OCI-LY1 (cell line): ENCODE measurements at regions not wholly inside any gene's neighbourhood (a gene's known extent, or its start where the extent isn't known, plus 50 kb on each side); places are given as distances from the start of the nearest gene placed in this dataset.

Experiments used
- H2AFZ ChIP-seq: fragments of 200-600 bp; sonication (generic), shearing (Covaris generic); 2 replicates; pipeline ENCODE4 v1.6.0; 2014; ENCODE audit warnings: antibody characterized with exemption, mild to moderate bottlenecking, low read length
- H3F3A ChIP-seq: fragments of 200-600 bp; sonication (generic), shearing (Covaris generic); 2 replicates; pipeline ENCODE4 v1.6.0; 2014; ENCODE audit warnings: mild to moderate bottlenecking, antibody characterized with exemption, low read length, moderate library complexity; ENCODE audit not compliant: insufficient read depth
- H3K27ac ChIP-seq: fragments of 200-600 bp; sonication (generic); 2 replicates; pipeline ENCODE4 v1.5.1; 2014; ENCODE audit warnings: low read length, mixed run types, mild to moderate bottlenecking, low read depth; ENCODE audit not compliant: poor library complexity, severe bottlenecking
- H3K27me3 ChIP-seq: fragments of 200-600 bp; sonication (generic); 2 replicates; pipeline ENCODE4 v1.6.0; 2014; ENCODE audit warnings: antibody characterized with exemption, mild to moderate bottlenecking, low read length, moderate library complexity; ENCODE audit not compliant: insufficient read depth
- H3K36me3 ChIP-seq: fragments of 200-600 bp; sonication (generic); 2 replicates; pipeline ENCODE4 v1.6.1; 2014; ENCODE audit warnings: mild to moderate bottlenecking, antibody characterized with exemption, low read length, moderate library complexity, mixed read lengths; ENCODE audit not compliant: insufficient read depth
- H3K4me1 ChIP-seq: fragments of 200-600 bp; sonication (generic); 2 replicates; pipeline ENCODE4 v1.5.1; 2014; ENCODE audit warnings: mild to moderate bottlenecking, low read length, moderate library complexity; ENCODE audit not compliant: insufficient read depth, severe bottlenecking
- H3K4me2 ChIP-seq: fragments of 200-600 bp; sonication (generic), shearing (Covaris generic); 2 replicates; pipeline ENCODE4 v1.6.1; 2014; ENCODE audit warnings: low read length
- H3K4me3 ChIP-seq: fragments of 200-600 bp; sonication (generic); 2 replicates; pipeline ENCODE4 v1.5.1; 2014; ENCODE audit warnings: low read length, low read depth, mild to moderate bottlenecking, mixed read lengths; ENCODE audit not compliant: poor library complexity, severe bottlenecking
- H3K79me2 ChIP-seq: fragments of 200-600 bp; shearing (Covaris generic); 2 replicates; pipeline ENCODE4 v1.6.1; 2016; ENCODE audit warnings: mixed run types, low read length, mixed read lengths; ENCODE audit not compliant: insufficient read depth
- H3K9ac ChIP-seq: fragments of 200-600 bp; sonication (generic), shearing (Covaris generic); 2 replicates; pipeline ENCODE4 v1.6.1; 2014; ENCODE audit warnings: mild to moderate bottlenecking, low read length, mixed read lengths
- H3K9me2 ChIP-seq: fragments of 200-600 bp; sonication (generic), shearing (Covaris generic); 2 replicates; pipeline ENCODE4 v1.6.1; 2014; ENCODE audit warnings: low read depth, mild to moderate bottlenecking, low read length, mixed read lengths
- H3K9me3 ChIP-seq: fragments of 200-600 bp; shearing (Covaris generic); 2 replicates; pipeline ENCODE4 v1.6.1; 2014; ENCODE audit warnings: low read length, mixed read lengths
- H4K20me1 ChIP-seq: fragments of 200-600 bp; sonication (generic), shearing (Covaris generic); 2 replicates; pipeline ENCODE4 v1.6.0; 2016; ENCODE audit warnings: mild to moderate bottlenecking, low read length; ENCODE audit not compliant: insufficient read depth
- CTCF ChIP-seq: fragments of 200-600 bp; sonication (generic), shearing (Covaris generic); IDR thresholded peaks from 2 replicates; pipeline ENCODE4 v1.5.1; 2017; ENCODE audit warnings: mild to moderate bottlenecking, antibody characterized with exemption, low read length, moderate library complexity, mixed read lengths
- EZH2 ChIP-seq: fragments of 200-600 bp; sonication (generic), shearing (Covaris generic); IDR thresholded peaks from 2 replicates; pipeline ENCODE4 v1.8.0; 2017; ENCODE audit warnings: borderline replicate concordance, mixed run types, mild to moderate bottlenecking, antibody characterized with exemption, low read length, moderate library complexity, mixed read lengths

GRCh38 chr13:107808389-107808788 is 406.9 kb downstream of the LIG4 start:
- no peak overlapping the region for H2AFZ ChIP-seq
- H3F3A ChIP-seq = no peaks in the 10 kb centered on the region
- H3K79me2 ChIP-seq = no peaks in the 10 kb centered on the region
- H3K27ac ChIP-seq = no peak overlapping the region
- no peak overlapping the region for H3K4me3 ChIP-seq
- TF ChIP-seq CTCF (no peak), EZH2 (no peak)
- H3K9me3 ChIP-seq = no peaks in the 10 kb centered on the region
- H3K9me2 ChIP-seq = no peaks in the 10 kb centered on the region
- no peaks in the 10 kb centered on the region for H3K36me3 ChIP-seq
- H3K9ac ChIP-seq = no peak overlapping the region
- H4K20me1 ChIP-seq = no peaks in the 10 kb centered on the region
- H3K4me2 ChIP-seq = no peak overlapping the region
- no peaks in the 10 kb centered on the region for H3K27me3 ChIP-seq
- no peaks in the 10 kb centered on the region for H3K4me1 ChIP-seq

- no peak overlapping the region for H3K4me3 ChIP-seq
- H3K79me2 ChIP-seq = no peaks in the 10 kb centered on the region
- no peak overlapping the region for H3K27ac ChIP-seq
- no peaks in the 10 kb centered on the region for H3K9me2 ChIP-seq
- H3K36me3 ChIP-seq = no peaks in the 10 kb centered on the region
- no peaks in the 10 kb centered on the region for H3F3A ChIP-seq
- H3K4me1 ChIP-seq = no peaks in the 10 kb centered on the region
- H3K27me3 ChIP-seq = no peaks in the 10 kb centered on the region
- H3K9ac ChIP-seq = no peak overlapping the region
- no peak overlapping the region for H2AFZ ChIP-seq
- no peak overlapping the region for H3K4me2 ChIP-seq
- TF ChIP-seq CTCF (no peak), EZH2 (no peak)
- H3K9me3 ChIP-seq = no peaks in the 10 kb centered on the region
- H4K20me1 ChIP-seq = no peaks in the 10 kb centered on the region
Measured at GRCh38 chr13:107807306-107808073, 407.8 kb downstream of the LIG4 start.

- Histone ChIP-seq H3F3A (no peaks in the 10 kb centered on the region), H3K9me3 (no peaks in the 10 kb centered on the region), H3K27ac (no peak overlapping the region), H3K79me2 (no peaks in the 10 kb centered on the region), H2AFZ (no peak overlapping the region), H3K4me3 (no peak overlapping the region), H3K4me1 (no peaks in the 10 kb centered on the region), H3K36me3 (no peaks in the 10 kb centered on the region), H3K9ac (no peak overlapping the region), H3K9me2 (no peaks in the 10 kb centered on the region), H4K20me1 (no peaks in the 10 kb centered on the region), H3K4me2 (no peak overlapping the region), H3K27me3 (no peaks in the 10 kb centered on the region)
- TF ChIP-seq EZH2 (no peak), CTCF (no peak)
Measured at GRCh38 chr13:107806726-107807125, 408.6 kb downstream of the LIG4 start.
